ENCODE measurements at regions not wholly inside any gene's neighbourhood (a gene's known extent, or its start where the extent isn't known, plus 50 kb on each side); places are given as distances from the start of the nearest gene placed in this dataset.

DNA sequence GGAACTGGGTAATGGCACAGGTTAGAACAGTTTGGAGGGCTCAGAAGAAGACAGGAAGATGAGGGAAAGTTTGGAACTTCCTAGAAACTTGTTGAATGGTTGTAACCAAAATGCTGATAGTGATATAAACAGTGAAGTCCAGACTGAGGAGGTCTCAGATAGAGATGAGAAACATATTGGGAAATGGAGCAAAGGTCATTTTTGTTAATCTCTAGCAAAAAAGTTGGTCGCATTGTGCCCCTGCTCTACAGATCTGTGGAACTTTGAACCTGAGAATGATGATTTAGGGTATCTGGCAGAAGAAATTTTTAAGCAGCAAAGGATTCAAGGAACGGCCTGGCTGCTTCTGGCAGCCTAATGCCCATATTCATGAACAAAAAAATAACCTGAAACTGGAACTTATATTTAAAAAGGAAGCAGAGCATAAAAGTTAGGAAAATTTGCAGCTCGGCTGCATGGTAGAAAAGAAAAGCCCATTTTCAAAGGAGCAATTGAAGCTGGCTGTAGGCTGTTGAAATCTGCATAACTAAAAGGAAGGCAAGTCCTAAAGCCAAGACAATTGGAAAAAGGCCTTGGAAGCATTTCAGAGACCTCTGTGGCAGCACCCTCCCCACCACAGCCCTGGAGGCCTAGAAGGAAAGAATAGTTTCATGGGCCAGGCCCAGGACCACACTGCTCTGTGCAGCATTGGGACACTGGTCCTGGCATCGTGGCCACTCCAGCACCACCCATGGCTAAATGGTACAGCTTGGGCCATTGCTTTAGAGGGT, 182.6 kb upstream of the CD96 start:
- no peak for DNase-seq

DNA sequence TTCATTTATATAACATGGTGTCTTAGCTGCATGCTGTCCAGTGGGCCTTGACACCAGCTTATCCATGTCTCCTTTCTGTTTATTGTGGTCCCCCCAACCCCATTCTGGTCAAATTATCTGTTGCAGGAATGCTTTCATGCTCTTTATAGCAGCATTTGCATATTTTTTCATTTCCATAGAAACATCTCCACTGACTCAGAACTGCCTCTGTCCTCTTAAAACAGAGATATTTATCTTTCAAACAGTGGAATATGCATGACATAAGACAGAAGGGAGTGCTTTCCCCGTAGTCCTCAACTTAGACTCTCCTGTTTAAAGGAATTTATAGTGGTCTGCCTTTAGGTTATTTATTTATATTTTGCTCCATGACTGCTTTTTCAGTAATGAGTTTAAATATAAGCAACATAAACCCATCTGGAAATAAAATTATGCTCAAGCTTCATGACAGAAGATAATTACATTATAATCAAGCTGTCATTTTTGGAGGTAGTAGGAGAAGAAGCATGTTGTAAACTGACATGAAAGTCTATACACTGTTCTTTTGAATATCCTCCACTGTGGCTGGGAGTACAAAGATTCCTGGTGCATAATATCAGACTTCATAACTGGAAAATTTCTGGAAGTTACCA, 179.5 kb upstream of the CD96 start:
- no peak for DNase-seq

DNA sequence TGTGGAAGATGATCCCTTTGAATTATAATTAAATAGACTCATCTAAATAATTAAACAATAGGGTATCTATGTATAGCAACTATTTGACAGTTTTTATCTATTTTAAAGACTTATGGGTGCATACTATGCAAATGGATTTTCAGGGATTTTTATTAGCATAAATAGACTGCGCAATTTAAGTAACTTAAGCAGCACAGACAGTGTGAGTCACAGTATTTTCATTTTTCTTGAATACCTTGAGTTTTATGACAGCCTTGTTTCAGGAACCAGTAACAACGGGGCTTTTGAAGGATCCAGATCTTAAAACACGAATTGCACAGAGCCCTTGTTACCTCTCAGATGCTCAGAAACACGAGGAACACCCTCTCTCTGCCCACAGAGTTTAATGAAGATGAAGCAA, 175.5 kb upstream of the CD96 start:
- no peak for DNase-seq

DNA sequence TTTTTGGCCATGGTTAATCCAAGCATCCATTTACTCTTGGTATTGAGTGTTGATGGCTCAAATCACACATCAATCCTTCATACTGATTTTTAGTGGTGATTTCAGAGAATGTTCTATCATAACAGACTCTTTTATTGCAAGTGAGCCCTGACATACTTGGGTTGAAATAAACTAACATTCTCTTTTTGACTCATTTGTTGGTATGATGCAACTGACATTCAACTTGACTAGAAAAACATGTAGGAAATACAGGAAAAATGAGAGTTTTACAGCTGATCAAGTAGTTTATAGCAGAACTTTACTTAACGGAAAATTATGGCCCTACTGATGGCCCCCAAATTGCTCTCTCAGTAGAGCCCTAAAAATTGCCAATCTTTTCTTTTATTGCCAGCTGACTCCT, 173.9 kb upstream of the CD96 start:
- no peak for DNase-seq

DNA sequence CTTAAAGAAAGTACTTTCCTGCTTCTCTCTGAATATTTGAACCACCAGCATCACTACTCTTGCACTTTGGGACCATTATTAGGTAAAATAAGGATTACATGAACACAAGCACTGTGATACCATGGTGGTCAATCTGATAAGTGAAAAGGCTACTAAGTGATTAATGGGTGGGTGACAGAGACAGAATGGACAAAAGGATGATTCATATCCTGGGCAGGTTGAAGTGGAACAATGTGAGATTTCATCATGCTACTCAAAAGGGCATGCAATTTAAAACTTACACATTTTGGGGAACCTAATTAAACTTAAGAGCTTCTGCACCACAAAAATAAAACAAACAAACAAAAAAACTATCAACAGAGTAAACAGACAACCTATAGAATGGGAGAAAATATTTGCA, 172.0 kb upstream of the CD96 start:
- DNase-seq: peak; percentile 14

DNA sequence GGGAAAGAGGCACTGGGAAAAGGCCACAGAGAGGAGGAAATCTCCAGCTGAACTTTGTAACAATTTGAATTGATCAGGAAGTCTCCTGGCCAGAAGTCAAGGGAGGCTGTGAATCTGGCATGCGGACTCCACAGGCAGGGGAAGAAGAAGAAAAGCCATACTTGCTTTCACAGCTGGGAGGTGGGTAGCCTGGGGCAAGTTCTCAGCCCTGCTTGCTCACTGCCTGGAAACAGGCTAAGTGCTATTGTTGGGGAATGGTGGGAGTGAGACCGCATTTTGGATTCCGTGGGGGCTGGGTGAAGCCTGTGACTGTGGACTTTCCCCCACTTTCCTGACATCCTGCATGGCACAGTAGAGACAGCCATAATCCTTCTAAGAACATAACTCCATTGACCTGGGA, 168.8 kb upstream of the CD96 start:
- no peak for DNase-seq

DNA sequence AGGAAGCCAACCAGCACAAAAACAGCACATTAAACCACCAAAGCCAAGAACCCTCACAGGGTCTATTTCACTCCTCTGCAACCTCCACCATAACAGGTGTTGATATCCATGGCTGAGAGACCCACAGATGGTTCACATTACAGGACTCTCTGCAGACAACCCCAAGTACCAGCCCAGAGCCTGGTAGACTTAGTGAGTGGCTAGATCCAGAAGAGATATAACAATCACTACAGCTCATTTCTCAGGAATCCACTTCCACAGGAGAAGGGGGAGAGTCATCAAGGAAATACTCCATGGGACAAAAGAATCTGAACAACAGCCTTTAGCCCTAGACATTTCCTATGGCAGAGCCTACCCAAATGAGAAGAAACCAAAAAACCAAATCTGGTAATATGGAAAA, 168.1 kb upstream of the CD96 start:
- peak; percentile 29 for DNase-seq

DNA sequence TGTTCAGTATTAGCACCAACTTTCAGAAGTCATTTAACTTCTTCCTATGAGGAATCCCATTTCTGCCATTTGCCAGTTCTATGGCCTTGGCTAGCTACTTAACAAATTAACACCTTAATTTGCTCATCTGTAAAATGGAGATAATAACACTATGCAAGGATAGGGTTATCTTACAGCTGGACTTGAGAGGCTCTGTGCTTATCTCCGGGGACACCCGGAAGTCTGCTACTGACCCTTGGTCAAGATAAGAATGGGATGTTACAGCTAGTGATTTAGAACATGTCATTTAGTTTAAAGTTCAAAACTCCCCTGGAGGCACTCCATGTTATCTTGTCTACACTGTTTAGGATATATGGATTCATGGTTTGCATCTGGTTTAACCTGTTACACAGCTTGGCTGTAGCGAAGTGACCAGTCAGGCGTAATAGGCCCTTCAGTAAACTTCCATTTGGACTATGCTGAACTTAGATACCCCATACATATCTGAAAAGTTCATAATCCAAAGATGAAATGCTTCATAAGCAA, 156.0 kb upstream of the CD96 start:
- DNase-seq: no peak

DNA sequence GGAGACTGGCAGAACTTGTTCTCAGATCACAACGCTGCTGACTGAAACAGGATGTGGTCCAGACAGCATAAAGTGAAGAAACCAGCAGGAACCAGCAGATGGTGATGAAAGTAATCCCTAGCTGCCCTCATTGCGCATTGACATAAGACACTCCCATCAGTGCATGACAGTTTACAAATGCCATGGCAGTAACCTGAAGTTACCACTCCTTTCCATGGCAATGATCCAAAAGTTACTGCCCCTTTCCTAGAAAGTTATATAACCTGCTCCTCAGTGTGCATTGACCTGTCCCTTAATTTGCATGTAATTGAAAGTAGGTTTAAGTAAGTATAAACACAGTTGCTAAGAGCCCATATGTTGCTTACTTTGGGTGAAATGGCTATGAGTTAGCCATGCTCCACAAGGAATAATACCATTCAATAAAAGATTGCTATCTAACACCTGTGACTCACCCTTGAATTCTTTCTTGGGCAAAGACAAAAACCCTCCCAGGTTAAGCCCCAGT, 149.1 kb upstream of the CD96 start:
- DNase-seq: peak; percentile 31

DNA sequence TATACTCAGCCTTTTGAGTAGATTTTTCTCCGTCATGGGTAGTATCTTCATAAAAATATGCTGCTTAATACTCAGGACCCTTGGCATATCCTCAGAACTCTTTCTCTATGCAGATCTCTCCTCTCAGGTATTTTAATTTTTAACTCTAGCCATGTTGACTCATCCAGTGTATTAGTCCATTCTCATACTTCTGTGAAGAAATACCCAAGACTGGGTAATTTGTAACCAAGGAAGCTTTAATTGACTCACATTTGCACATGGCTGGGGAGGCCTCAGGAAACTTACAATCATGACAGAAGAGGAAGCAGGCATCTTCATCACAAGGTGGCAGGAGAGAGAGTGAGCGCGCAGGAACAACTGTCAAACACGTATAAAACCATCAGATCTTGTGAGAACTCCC, 129.3 kb upstream of the CD96 start:
- no peak for DNase-seq

DNA sequence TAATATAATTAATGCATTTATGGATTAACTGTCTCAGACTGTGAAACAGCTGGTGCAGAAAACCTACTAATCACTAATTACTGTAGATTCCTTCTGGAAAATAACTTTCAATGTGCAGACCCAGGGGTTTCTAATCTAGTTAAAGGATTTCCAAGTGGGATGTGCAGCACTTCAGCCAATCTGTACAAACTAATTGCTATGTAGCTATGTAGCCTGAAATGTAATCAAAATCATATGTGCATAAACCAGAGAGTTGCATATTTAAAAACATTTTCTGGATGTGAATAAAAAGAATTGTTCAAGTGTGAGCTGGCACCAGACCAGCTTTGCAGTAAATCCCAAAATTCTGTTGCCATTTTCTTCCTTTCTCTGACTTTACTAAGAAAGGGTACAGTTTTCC, 127.5 kb upstream of the CD96 start:
- DNase-seq: no peak

DNA sequence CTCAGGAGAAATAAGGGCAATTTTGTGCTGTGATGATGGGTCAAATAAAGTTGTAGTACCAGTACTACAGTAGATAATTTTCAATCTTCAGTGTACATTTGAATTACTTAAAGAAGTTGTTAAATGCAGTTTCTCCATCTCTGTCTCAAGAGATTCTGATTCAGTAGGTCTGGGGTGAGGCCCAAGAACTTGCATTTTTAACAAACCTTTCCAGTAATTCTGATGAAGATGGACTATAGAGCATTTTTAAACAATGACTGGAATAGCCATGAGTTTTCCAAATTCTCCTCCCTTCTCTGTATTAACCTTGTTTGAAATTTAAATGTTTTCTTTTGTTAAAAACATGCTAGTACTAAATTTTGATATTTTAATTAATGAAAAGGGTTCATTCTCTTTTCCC, 127.0 kb upstream of the CD96 start:
- no peak for DNase-seq

DNA sequence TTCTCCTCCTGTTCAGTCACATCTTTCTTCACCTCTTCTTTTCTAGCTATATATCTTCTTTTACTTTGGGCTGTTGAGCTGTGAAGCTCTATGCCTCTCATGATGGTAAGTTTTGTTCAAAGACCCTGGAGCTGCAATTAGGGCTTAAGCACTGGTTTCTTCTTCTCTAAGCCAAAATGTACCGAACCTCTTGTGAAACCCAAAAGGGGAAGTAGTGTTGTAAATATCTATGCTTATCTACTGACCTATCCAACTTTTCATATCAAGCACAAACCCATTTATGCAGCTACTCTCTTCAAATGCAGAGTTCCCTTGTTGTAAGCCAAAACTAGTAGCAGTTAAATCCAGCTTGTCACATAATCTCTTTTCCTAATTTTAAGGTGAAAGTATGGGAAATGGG, 123.6 kb upstream of the CD96 start:
- DNase-seq: no peak

DNA sequence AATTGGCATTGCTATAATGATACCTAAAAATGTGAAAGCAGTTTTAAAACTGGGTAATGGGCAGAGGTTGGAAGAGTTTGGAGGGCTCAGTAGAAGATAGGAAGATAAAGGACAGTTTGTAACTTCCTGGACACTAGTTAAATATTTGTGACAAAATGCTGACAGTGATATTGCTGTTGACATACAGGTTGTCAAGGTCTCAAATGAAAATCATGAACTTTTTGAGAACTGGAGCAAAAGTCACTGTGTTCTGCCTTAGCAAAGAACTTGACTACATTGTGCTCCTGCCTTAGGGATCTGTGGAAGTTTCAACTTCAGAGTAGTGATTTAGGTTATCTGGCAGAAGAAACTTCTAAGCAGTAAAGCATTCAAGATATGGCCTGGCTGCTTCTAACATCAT, 113.7 kb upstream of the CD96 start:
- no peak for DNase-seq

DNA sequence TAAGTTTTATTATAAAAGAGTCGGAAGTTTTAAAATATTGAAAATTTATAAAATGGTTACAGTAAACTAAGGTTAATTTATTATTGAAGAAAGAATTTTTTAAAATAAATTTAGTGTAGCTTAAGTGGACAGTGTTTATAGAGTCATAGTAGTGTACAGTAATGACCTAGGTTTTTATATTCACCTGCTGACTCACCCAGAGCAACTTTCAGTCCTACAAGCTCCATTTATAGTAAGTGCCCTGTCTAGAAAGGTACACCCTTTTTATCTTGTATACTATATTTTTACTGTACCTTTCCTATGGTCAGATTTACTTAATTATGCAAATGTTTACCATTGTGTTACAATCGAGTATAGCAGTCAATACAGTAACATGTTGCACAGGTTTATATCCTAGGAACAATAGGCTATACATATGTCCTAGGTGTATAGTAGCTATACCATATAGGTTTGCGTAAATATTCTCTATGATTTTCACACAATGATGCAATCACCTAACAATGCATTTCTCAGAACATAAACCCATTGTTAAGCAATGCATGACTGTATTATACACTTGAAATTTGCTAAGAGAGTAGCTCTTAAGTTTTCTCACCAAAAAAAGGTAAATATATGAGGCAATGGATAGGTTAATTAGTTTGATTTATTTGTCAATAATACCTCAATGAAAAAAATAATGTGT, 106.9 kb upstream of the CD96 start:
- DNase-seq: no peak

DNA sequence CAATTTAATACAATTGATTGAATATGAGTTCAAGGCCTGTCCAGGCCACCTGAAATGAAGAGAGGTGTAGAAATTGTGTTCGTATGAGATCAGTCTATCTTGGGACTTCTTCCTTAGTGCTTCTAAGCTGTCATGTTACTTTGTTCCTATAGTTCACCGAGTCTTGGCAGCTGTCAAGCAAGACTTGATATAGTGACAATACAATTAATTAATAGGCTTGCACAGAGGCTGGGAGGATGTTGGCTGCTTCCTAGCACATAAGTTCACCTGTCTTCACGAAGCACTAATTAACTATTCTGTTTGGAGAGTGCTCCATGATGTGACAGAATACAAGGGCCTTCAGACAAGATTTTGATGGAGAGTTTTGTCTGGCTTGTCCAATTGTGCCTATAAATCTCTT, 103.7 kb upstream of the CD96 start:
- DNase-seq: no peak

DNA sequence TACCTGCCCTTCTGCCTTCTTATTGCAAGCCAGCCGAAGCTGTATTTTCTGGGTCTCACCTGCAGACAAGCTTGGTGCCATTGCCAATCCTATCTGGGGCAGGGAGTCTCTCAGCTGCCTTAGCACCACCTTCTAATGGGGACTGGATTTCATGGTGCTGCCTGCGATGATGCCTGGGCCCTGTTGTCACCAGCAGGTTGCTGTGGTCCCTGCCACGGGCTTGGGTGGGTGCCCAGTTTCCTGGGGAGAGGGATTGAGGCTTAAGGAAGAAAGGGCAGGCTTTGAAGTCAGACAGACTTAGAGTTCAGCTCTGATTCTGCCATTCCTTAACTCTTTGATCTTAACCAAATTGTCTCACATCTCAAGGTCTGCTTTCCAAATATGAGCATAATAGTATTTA, 87.4 kb upstream of the CD96 start:
- DNase-seq: no peak

DNA sequence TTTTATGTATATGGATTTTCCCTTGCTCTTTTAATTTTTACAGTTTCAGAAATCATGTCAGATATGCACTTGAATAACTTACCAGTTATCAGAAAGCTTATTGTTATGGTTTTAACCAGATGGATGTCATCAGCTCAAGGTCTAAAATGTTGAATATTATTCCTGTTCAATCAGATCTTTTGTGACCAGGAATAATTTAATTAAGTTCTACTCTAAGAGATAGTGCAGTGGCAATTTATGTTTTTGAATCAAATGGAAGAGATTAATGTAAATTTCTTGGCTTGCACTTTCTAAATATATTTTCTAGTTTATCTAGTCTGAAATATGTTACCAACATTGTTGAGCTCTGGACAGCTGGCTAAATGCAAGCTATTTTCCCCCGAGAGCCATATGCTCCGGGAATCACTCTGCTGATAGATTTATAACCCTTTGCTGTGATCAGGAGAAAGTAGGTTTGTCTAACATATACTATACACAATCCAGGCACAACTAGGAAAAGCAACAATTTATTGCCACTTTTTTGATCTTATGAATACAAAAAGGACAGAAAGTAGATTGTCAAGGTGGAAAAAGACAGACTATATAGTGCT, 76.8 kb upstream of the CD96 start:
- DNase-seq: no peak

DNA sequence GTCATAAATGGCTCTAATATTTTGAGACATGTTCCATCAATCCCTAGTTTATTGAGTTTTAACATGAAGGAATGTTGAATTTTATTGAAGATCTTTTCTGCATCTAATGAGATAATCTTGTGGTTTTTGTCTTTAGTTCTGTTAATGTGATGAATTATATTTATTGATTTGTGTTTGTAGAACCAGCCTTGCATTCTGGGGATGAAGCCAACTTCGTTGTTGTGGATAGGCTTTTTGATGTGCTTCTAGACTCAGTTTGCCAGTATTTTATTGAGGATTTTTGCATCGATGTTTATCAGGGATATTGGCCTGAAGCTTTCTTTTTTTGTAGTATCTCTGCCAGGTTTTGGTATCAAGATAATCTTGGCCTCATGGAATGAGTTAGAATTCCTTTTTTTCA, 72.0 kb upstream of the CD96 start:
- DNase-seq: no peak

DNA sequence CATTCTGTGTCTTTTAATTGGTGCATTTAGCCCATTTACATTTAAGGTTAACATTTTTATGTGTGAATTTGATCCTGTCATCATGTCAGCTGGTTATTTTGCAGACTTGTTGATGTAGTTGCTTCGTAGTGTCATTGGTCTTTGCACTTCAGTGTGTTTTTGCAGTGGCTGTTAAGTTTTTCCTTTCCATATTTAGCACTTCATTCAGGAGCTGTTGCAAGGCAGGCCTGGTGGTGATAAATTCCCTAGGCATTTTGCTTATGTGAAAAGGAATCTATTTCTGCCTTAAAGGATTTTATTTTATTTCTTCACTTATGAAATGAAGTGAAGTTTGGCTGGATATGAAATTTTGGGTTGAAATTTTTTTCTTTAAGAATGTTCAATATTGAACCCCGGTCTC, 70.2 kb upstream of the CD96 start:
- no peak for DNase-seq

DNA sequence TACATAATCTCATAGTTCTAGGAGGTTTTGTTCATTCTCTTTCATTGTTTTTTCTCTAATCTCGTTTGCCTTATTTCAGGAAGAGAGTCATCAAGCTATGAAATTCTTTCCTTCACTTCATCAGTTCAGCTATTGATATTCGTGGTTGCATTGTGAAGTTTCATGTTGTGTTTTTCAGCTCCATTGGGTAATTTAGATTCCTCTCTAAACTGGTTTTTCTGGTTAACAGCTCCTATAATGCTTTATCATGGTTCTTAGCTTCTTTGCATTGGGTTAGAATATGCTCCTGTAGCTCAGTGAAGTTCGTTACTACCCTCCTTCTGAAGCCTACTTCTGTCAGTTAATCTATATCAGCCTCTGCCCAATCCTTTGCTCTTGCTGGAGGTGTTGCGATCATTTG, 69.4 kb upstream of the CD96 start:
- DNase-seq: no peak

DNA sequence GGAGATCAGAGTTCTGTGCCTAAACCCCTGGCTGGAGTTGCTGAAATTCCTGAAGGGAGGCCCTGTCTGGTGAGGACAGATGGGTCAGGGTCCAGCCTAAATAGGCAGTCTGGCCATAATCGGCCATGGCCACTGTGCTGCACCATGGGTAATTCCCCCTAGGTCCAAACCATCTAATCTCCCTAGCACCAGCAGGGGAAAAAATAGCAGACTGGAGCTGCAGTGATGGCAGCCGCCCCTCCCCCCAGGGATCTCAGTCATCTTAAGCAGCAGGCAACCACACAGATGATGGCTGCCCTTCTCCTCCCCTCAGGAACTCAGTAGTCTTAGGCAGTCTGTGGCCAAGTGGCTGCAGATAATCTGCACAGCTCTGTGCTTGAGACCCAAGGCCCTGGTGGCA, 68.4 kb upstream of the CD96 start:
- no peak for DNase-seq

DNA sequence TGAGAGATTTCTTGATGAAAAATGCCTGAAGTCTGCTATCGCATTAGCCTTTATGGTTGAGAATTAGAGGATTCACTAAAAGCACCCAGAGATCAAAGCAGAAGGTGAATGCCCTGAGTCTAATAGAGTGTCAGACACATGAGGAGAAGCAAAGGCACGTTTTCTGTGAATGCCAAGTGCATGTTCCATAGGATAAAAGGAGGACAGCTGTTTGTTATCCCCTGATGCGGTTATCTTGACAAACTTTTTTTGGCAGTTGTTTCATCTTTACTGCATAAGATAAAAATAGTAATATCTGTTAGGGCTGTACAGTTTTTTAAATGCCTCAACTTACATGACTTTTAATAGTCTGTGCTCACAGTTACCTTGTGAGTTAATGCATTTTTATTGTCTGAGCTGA, 65.3 kb upstream of the CD96 start:
- DNase-seq: no peak

DNA sequence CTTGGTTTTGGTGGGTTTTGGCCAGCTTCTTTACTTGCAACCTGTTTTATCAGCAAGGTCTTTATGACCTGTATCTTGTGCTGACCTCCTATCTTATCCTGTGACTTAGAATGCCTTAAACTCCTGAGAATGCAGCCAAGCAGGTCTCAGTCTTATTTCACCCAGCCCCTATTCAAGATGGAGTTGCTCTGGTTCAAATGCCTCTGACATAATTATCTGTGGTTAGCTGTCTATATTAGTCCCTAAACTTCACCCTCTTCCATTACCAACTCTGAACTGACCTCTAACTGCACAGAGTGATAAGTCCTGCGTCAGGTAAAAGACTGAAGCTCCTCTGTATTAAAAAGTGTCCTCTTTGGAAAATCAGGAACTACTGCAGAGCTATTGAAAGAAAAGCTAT, 61.9 kb upstream of the CD96 start:
- no peak for DNase-seq

Data from NCI-H226 (cell line).